ENCODE measurements at regions not wholly inside any gene's neighbourhood (a gene's known extent, or its start where the extent isn't known, plus 50 kb on each side); places are given as distances from the start of the nearest gene placed in this dataset.

DNA sequence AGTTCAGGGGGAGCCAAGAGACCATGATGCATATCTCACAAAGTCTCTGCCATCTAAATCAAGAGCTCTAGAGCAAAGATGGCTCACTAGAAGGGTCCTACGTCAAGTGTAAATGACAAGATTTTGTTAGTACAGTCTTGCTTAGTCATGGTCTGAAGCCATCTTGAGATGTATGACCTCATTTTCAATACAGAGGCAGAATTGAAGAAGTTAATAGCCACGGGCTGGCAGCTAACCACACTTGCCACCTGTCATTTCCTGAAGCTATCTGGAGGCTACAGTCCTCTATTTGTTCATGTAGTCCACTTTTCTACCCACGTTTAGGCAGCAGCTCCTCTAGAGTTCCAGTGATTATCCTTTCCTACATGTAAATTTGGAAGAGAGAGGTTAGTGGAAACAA lies 231.7 kb upstream of the CDH12 start:
- Histone ChIP-seq H3K4me2 (ENCODE audit: low read depth, low read length, poor library complexity, severe bottlenecking) (peak overlapping the region; percentile 35), H3K9me3 (ENCODE audit: insufficient read depth, low read length) (0 out of 2 replicates have a peak, but pooled peaks cover 3% of the 10 kb centered on the region), H3K9ac (ENCODE audit: low read length) (no peak overlapping the region), H4K20me1 (ENCODE audit: low read depth, low read length) (no peaks in the 10 kb centered on the region), H3K9me2 (replicated peaks; ENCODE audit: insufficient read depth, low read length) (no peaks in the 10 kb centered on the region), H2AFZ (ENCODE audit: low read depth, low read length, severe bottlenecking) (peak overlapping the region; percentile 79), H3K4me3 (ENCODE audit: insufficient read depth, low read length, poor library complexity, severe bottlenecking) (no peak overlapping the region), H3K36me3 (ENCODE audit: low read length) (0 out of 2 replicates have a peak, but pooled peaks cover 2% of the 10 kb centered on the region), H3K79me2 (ENCODE audit: insufficient read depth, low read length) (no peaks in the 10 kb centered on the region), H3K27me3 (ENCODE audit: low read length) (no peaks in the 10 kb centered on the region), H3F3A (ENCODE audit: insufficient read depth) (no peaks in the 10 kb centered on the region), H3K27ac (ENCODE audit: low read depth, low read length) (no peak overlapping the region)
- no peak for TF ChIP-seq EZH2phosphoT487 (conservative IDR thresholded peaks at IDR 0.05; ENCODE audit: low read length)

GRCh38 chr5:23072179-23072578 lies 219.0 kb upstream of the CDH12 start:
- Histone ChIP-seq H3F3A (ENCODE audit: insufficient read depth) (no peaks in the 10 kb centered on the region), H3K79me2 (ENCODE audit: insufficient read depth, low read length) (no peaks in the 10 kb centered on the region), H3K4me2 (ENCODE audit: low read depth, low read length, poor library complexity, severe bottlenecking) (peak overlapping the region; percentile 61), H4K20me1 (ENCODE audit: low read depth, low read length) (no peaks in the 10 kb centered on the region), H3K9me2 (replicated peaks; ENCODE audit: insufficient read depth, low read length) (no peaks in the 10 kb centered on the region), H3K9ac (ENCODE audit: low read length) (peak overlapping the region; percentile 44), H3K27ac (ENCODE audit: low read depth, low read length) (peak overlapping the region; percentile 76), H3K4me3 (ENCODE audit: insufficient read depth, low read length, poor library complexity, severe bottlenecking) (peak overlapping the region; percentile 8), H3K36me3 (ENCODE audit: low read length) (no peaks in the 10 kb centered on the region), H3K9me3 (ENCODE audit: insufficient read depth, low read length) (0 out of 2 replicates have a peak, but pooled peaks cover 8% of the 10 kb centered on the region), H2AFZ (ENCODE audit: low read depth, low read length, severe bottlenecking) (peak overlapping the region; percentile 97), H3K27me3 (ENCODE audit: low read length) (no peaks in the 10 kb centered on the region)
- TF ChIP-seq, protein P1, sequence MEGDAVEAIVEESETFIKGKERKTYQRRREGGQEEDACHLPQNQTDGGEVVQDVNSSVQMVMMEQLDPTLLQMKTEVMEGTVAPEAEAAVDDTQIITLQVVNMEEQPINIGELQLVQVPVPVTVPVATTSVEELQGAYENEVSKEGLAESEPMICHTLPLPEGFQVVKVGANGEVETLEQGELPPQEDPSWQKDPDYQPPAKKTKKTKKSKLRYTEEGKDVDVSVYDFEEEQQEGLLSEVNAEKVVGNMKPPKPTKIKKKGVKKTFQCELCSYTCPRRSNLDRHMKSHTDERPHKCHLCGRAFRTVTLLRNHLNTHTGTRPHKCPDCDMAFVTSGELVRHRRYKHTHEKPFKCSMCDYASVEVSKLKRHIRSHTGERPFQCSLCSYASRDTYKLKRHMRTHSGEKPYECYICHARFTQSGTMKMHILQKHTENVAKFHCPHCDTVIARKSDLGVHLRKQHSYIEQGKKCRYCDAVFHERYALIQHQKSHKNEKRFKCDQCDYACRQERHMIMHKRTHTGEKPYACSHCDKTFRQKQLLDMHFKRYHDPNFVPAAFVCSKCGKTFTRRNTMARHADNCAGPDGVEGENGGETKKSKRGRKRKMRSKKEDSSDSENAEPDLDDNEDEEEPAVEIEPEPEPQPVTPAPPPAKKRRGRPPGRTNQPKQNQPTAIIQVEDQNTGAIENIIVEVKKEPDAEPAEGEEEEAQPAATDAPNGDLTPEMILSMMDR (IDR thresholded peaks at IDR 0.05; ENCODE audit: insufficient read depth, low read length, poor library complexity, severe bottlenecking), result no peak

- H3K27ac ChIP-seq (ENCODE audit: low read depth, low read length), result peak overlapping the region; percentile 76
- TF ChIP-seq, protein P1 (IDR thresholded peaks at IDR 0.05; ENCODE audit: insufficient read depth, low read length, poor library complexity, severe bottlenecking), result no peak
- TF ChIP-seq EZH2phosphoT487 (conservative IDR thresholded peaks at IDR 0.05; ENCODE audit: low read length), result no peak
- H3K9me3 ChIP-seq (ENCODE audit: insufficient read depth, low read length), result 0 out of 2 replicates have a peak, but pooled peaks cover 7% of the 10 kb centered on the region
- H3K27me3 ChIP-seq (ENCODE audit: low read length), result no peaks in the 10 kb centered on the region
- peak overlapping the region; percentile 44 for H3K9ac ChIP-seq (ENCODE audit: low read length)
- no peaks in the 10 kb centered on the region for H4K20me1 ChIP-seq (ENCODE audit: low read depth, low read length)
- H3K79me2 ChIP-seq (ENCODE audit: insufficient read depth, low read length), result no peaks in the 10 kb centered on the region
- peak overlapping the region; percentile 61 for H3K4me2 ChIP-seq (ENCODE audit: low read depth, low read length, poor library complexity, severe bottlenecking)
- H3K4me3 ChIP-seq (ENCODE audit: insufficient read depth, low read length, poor library complexity, severe bottlenecking), result peak overlapping the region; percentile 21
- H3F3A ChIP-seq (ENCODE audit: insufficient read depth), result no peaks in the 10 kb centered on the region
- peak overlapping the region; percentile 97 for H2AFZ ChIP-seq (ENCODE audit: low read depth, low read length, severe bottlenecking)
- H3K9me2 ChIP-seq (replicated peaks; ENCODE audit: insufficient read depth, low read length), result no peaks in the 10 kb centered on the region
- H3K36me3 ChIP-seq (ENCODE audit: low read length), result no peaks in the 10 kb centered on the region
These were observed 218.5 kb upstream of the CDH12 start for GRCh38 chr5:23071682-23072081.

- Histone ChIP-seq H4K20me1 (ENCODE audit: low read depth, low read length) (no peaks in the 10 kb centered on the region), H3F3A (ENCODE audit: insufficient read depth) (no peaks in the 10 kb centered on the region), H3K9me3 (ENCODE audit: insufficient read depth, low read length) (no peaks in the 10 kb centered on the region), H3K36me3 (ENCODE audit: low read length) (no peaks in the 10 kb centered on the region), H3K27me3 (ENCODE audit: low read length) (no peaks in the 10 kb centered on the region), H3K9me2 (replicated peaks; ENCODE audit: insufficient read depth, low read length) (no peaks in the 10 kb centered on the region), H3K4me2 (ENCODE audit: low read depth, low read length, poor library complexity, severe bottlenecking) (no peak overlapping the region), H2AFZ (ENCODE audit: low read depth, low read length, severe bottlenecking) (no peak overlapping the region), H3K4me3 (ENCODE audit: insufficient read depth, low read length, poor library complexity, severe bottlenecking) (no peak overlapping the region), H3K79me2 (ENCODE audit: insufficient read depth, low read length) (no peaks in the 10 kb centered on the region), H3K27ac (ENCODE audit: low read depth, low read length) (no peak overlapping the region), H3K9ac (ENCODE audit: low read length) (no peak overlapping the region)
- no peak for TF ChIP-seq EZH2phosphoT487 (conservative IDR thresholded peaks at IDR 0.05; ENCODE audit: low read length)
- TF ChIP-seq, protein P1 (IDR thresholded peaks at IDR 0.05; ENCODE audit: insufficient read depth, low read length, poor library complexity, severe bottlenecking), result no peak
These were observed 211.6 kb upstream of the CDH12 start for GRCh38 chr5:23064710-23065109.

Data from SU-DHL-6 (cell line).